ENCODE measurements at regions not wholly inside any gene's neighbourhood (a gene's known extent, or its start where the extent isn't known, plus 50 kb on each side); places are given as distances from the start of the nearest gene placed in this dataset.
"Not testable (repeated sequence)": the region's sequence is repeated elsewhere in the genome, so short reads cannot be mapped to it uniquely, and the experiment has no call there.

- H3K36me3 ChIP-seq; intact Hi-C loops (cut with DNase I; ENCODE audit: low total_unique reads); H3K27me3 ChIP-seq; H3K4me3 ChIP-seq; H3K4me1 ChIP-seq; H3K9me3 ChIP-seq; H3K27ac ChIP-seq: not testable (repeated sequence)
- peak in 1 of 2 donors; percentile 20 for DNase-seq
- WGBS, 5 donors, result 40 to 55% (median 45%) methylated on average over 7 to 11 of the region's 11 CpGs
These were observed 54.8 kb upstream of the FAM90A1 start for GRCh38 chr12:8282181-8282580.

DNA sequence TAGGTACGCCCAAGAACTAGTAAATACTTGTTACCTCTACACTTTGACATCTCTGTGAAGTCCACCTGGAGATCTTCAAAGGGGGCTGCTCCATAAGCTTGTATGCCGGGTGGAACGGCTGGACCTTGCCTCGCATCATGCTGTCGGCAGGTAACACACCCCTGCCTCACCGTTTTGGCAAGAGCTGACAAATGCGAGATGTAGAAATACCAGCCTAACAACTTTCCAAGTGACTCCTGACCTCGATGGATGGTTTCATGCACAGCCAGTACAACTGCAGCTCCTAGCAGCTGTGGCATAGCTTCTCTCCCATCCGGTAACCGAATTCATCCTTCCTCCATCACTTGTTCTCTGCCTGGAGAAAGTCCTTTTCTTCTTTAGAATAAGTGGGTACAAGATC lies 58.3 kb upstream of the FAM90A1 start:
- H3K27ac ChIP-seq; H3K4me1 ChIP-seq; H3K4me3 ChIP-seq; intact Hi-C loops (cut with DNase I; ENCODE audit: low total_unique reads); H3K9me3 ChIP-seq; H3K27me3 ChIP-seq; H3K36me3 ChIP-seq: not testable (repeated sequence)
- DNase-seq, result peak in 1 of 2 donors; percentile 67
- 31 to 76% (median 60%) methylated on average over 9 to 10 of the region's 10 CpGs for WGBS, 5 donors

DNA sequence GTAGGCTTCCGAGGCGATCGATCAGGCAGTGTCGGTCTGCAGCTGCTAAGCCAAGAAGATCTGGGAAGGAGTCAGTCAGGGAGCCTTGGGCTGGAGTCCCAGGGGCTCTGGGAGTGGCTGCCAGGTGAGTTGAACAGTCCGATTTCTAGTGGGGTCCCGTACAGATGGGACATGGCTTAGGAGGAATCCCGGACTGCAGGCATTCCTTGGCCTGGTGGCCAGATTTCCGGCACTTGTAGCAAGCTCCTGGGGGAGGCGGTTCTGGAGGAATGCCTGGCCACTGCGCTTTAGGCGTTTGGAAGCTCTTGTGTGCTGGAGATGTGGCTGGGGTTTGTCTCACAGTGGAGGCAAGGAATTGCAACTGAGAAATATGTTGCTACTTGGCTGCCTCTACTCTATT lies 64.3 kb upstream of the FAM90A1 start:
- H3K4me1 ChIP-seq; intact Hi-C loops (cut with DNase I; ENCODE audit: low total_unique reads); DNase-seq; H3K27ac ChIP-seq; H3K9me3 ChIP-seq; H3K36me3 ChIP-seq; H3K27me3 ChIP-seq; H3K4me3 ChIP-seq: not testable (repeated sequence)
- 88 to 96% (median 95%) methylated on average over 10 to 11 of the region's 11 CpGs for WGBS, 5 donors

GRCh38 chr12:8294662-8295061 lies 67.2 kb upstream of the FAM90A1 start:
- H3K9me3 ChIP-seq; H3K36me3 ChIP-seq; H3K4me1 ChIP-seq; H3K27me3 ChIP-seq; DNase-seq; H3K27ac ChIP-seq; intact Hi-C loops (cut with DNase I; ENCODE audit: low total_unique reads); H3K4me3 ChIP-seq: not testable (repeated sequence)
- 72 to 90% (median 85%) methylated on average over 6 of the region's 7 CpGs for WGBS, 5 donors

- H3K4me3 ChIP-seq; intact Hi-C loops (cut with DNase I; ENCODE audit: low total_unique reads): not testable (repeated sequence)
These were observed 81.2 kb upstream of the FAM90A1 start for GRCh38 chr12:8308611-8309010.

DNA sequence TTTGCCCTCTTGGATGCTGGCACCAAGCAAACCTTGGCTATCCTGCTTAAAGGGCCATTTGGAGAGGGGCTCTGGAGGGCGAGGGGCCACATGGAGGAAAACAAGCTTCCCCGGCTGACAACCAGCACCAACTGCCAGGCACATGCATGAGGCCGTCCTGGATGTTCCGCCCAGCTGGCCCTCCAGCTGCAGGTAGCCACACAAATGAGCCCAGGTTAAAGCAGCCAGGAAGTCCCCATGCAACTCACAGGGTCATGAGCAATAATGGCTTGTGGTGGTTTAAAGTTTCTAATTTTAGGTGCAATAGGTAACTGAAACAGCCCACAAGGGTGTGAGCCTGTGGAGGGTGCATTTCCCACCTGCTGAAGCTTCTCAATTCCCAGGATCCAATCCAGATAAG lies 88.6 kb upstream of the FAM90A1 start:
- intact Hi-C loops (cut with DNase I; ENCODE audit: low total_unique reads); H3K4me3 ChIP-seq; H3K27ac ChIP-seq; H3K27me3 ChIP-seq; H3K4me1 ChIP-seq; H3K36me3 ChIP-seq; H3K9me3 ChIP-seq; DNase-seq: not testable (repeated sequence)
- 89 to 99% (median 97%) methylated on average over 4 of the region's 4 CpGs for WGBS, 5 donors

More at GRCh38 chr12:8308611-8309010, 81.2 kb upstream of the FAM90A1 start:
- not testable (repeated sequence) for H3K4me1 ChIP-seq, H3K27ac ChIP-seq, H3K27me3 ChIP-seq, H3K9me3 ChIP-seq, DNase-seq, H3K36me3 ChIP-seq
- WGBS, 5 donors, result 41 to 62% (median 49%) methylated on average over 4 to 9 of the region's 10 CpGs

GRCh38 chr12:8317675-8318074 lies 90.3 kb upstream of the FAM90A1 start:
- H3K27ac ChIP-seq; H3K36me3 ChIP-seq; H3K9me3 ChIP-seq; H3K4me1 ChIP-seq; intact Hi-C loops (cut with DNase I; ENCODE audit: low total_unique reads); H3K4me3 ChIP-seq; H3K27me3 ChIP-seq: not testable (repeated sequence)
- 32 to 47% (median 41%) methylated on average over 5 of the region's 5 CpGs for WGBS, 5 donors
- peak in 1 of 2 donors; percentile 3 for DNase-seq

GRCh38 chr12:8320251-8320730 lies 92.9 kb upstream of the FAM90A1 start:
- H3K4me3 ChIP-seq; H3K9me3 ChIP-seq; H3K36me3 ChIP-seq; H3K27me3 ChIP-seq; H3K27ac ChIP-seq; intact Hi-C loops (cut with DNase I; ENCODE audit: low total_unique reads); H3K4me1 ChIP-seq: not testable (repeated sequence)
- 17 to 35% (median 22%) methylated on average over 11 of the region's 11 CpGs for WGBS, 5 donors
- peak in 1 of 2 donors; percentile 65 for DNase-seq

GRCh38 chr12:8320791-8321370 lies 93.5 kb upstream of the FAM90A1 start:
- H3K27me3 ChIP-seq; H3K36me3 ChIP-seq; H3K9me3 ChIP-seq; intact Hi-C loops (cut with DNase I; ENCODE audit: low total_unique reads); H3K4me1 ChIP-seq; H3K27ac ChIP-seq; H3K4me3 ChIP-seq: not testable (repeated sequence)
- DNase-seq, result peak in 1 of 2 donors; percentile 2
- WGBS, 5 donors, result 39 to 55% (median 47%) methylated on average over 7 of the region's 7 CpGs

GRCh38 chr12:8325145-8325839 lies 97.9 kb upstream of the FAM90A1 start:
- DNase-seq; H3K27ac ChIP-seq; H3K9me3 ChIP-seq; H3K4me1 ChIP-seq; intact Hi-C loops (cut with DNase I; ENCODE audit: low total_unique reads); H3K4me3 ChIP-seq; H3K36me3 ChIP-seq; H3K27me3 ChIP-seq: not testable (repeated sequence)
- 80 to 92% (median 80%) methylated on average over 2 to 4 of the region's 4 CpGs for WGBS, 5 donors

DNA sequence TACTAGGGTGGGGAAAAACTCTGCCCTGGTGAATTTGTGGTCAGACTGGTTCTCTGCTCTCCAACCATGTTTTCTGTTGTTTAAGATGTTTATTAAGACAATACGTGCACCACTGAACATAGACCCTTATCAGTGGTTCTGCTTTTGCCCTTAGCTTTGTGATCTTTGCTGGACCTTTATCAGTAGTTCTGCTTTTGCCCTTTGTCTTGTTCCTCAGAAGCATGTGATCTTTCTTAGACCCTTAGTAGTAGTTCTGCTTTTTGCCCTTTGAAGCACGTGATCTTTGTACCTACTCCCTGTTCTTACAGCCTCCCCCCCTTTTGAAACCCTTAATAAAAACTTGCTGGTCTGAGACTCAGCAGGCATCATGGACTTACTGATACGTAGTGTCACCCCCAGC lies 101.4 kb upstream of the FAM90A1 start:
- H3K36me3 ChIP-seq; H3K9me3 ChIP-seq; H3K27ac ChIP-seq; H3K27me3 ChIP-seq; H3K4me3 ChIP-seq; DNase-seq; H3K4me1 ChIP-seq; intact Hi-C loops (cut with DNase I; ENCODE audit: low total_unique reads): not testable (repeated sequence)
- WGBS, 5 donors, result 72 to 81% (median 78%) methylated on average over 3 of the region's 3 CpGs

DNA sequence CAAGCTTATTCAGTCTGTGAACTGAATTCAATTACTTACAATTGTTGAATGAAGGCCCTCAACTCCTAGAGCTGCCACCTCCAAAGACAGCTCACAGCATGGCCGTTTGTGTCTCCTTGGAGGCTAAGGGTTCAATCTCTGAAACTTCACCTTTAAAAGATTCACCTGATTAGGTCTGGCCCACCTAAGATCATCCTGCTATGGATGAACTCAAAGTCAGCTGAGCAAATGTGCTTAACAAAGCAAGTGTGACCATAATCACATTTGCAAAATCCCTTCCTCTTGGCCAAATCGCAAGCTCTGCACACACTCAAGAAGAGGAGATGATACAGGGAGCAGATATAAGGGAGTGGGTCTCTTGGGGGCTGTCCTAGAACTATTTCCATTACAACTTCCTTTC lies 105.0 kb upstream of the FAM90A1 start:
- H3K36me3 ChIP-seq; intact Hi-C loops (cut with DNase I; ENCODE audit: low total_unique reads); H3K4me1 ChIP-seq; H3K4me3 ChIP-seq; H3K9me3 ChIP-seq; H3K27ac ChIP-seq; H3K27me3 ChIP-seq; DNase-seq: not testable (repeated sequence)
- WGBS, 5 donors, result 80 to 100% (median 87%) methylated on average over 1 to 2 of the region's 2 CpGs

Data from stomach (tissue), 8 donors.